K562 (cell line): ENCODE measurements at regions not wholly inside any gene's neighbourhood (a gene's known extent, or its start where the extent isn't known, plus 50 kb on each side); places are given as distances from the start of the nearest gene placed in this dataset.

ENCODE experiments used
- ATAC-seq: fragments of 200-7000 bp; cut with Tn5 transposase; 3 replicates; pipeline ENCODE4 v1.9.1; 2020; ENCODE audit warnings: moderate library complexity
- BruUV-seq: library from RNA; stranded (reverse); fragments of 400-500 nt; replicated peaks from 2 replicates; lab custom pipeline; 2021; lab: Mats Ljungman, UMichigan
- CTCF ChIA-PET: fragments of 300-600 bp; formaldehyde crosslinking; extraction: SDS; loops from one replicate; lab custom pipeline; 2021; ENCODE audit warnings: low intra/inter-chr PET ratio; lab: Yijun Ruan, JAX
- POLR2A ChIA-PET: fragments of 300-600, 350-650 bp; sonication (Branson Sonifier 250); formaldehyde crosslinking; extraction: SDS; loops from one replicate; lab custom pipeline; 2021; ENCODE audit warnings: antibody characterized with exemption, inconsistent platforms; lab: Yijun Ruan, JAX
- DNase-seq, 4 experiments: peaks; one replicate each; pipeline versions ENCODE4 v3.0.0 to v3.0.0-alpha.2; 2011 to 2018; ENCODE audit warnings: low spot score in 3 of 4, mixed read lengths in 3 of 4; ENCODE audit errors: extremely low read depth in 1 of 4
- FAIRE-seq: peaks from 2 replicates; lab custom pipeline; 2011; peaks lifted over from hg19 to GRCh38; lab: Jason Lieb, UNC
- H2AFZ ChIP-seq: 2 replicates; pipeline ENCODE4 v1.6.0; 2011; ENCODE audit warnings: low read depth, low read length, control low read depth, inconsistent platforms
- H3K27ac ChIP-seq: fragments of 200-600 bp; 3 replicates; pipeline ENCODE4 v1.8.0; 2011; ENCODE audit warnings: low read depth, mild to moderate bottlenecking, control low read depth, inconsistent platforms, low read length, moderate library complexity, mixed read lengths; ENCODE audit errors: extremely low read depth
- H3K27me3 ChIP-seq, 2 experiments: fragments of 300-600 bp in 1 of 2; 2 replicates in 1 of 2; 3 replicates in 1 of 2; pipeline versions ENCODE4 v1.6.0 to v1.8.0; 2011; ENCODE audit warnings: inconsistent platforms in 2 of 2, low read length in 2 of 2, mild to moderate bottlenecking in 1 of 2, mixed read lengths in 1 of 2, moderate library complexity in 1 of 2; ENCODE audit not compliant: control insufficient read depth in 2 of 2, insufficient read depth in 2 of 2
- H3K36me3 ChIP-seq: fragments of 300-600 bp; 3 replicates; pipeline ENCODE4 v1.8.0; 2011; ENCODE audit warnings: mild to moderate bottlenecking, low read length, inconsistent platforms; ENCODE audit not compliant: control insufficient read depth, insufficient read depth
- H3K4me1 ChIP-seq, 2 experiments: fragments of 200-600 bp in 1 of 2; replicated peaks in 1 of 2; 2 replicates in 1 of 2; 3 replicates in 1 of 2; pipeline versions ENCODE4 v1.5.1 to v1.8.0; 2011; ENCODE audit warnings: inconsistent platforms in 2 of 2, low read length in 2 of 2, mild to moderate bottlenecking in 1 of 2, mixed read lengths in 1 of 2, moderate library complexity in 1 of 2; ENCODE audit not compliant: control insufficient read depth in 2 of 2, insufficient read depth in 2 of 2
- H3K4me2 ChIP-seq: 2 replicates; pipeline ENCODE4 v1.6.1; 2011; ENCODE audit warnings: low read length, control low read depth, inconsistent platforms, mixed read lengths; ENCODE audit not compliant: insufficient read depth
- H3K4me3 ChIP-seq: fragments of 200-600 bp; sonication (generic), shearing (Covaris generic); 2 replicates; pipeline ENCODE4 v1.5.1; 2016; ENCODE audit warnings: control low read depth, inconsistent platforms
- H3K79me2 ChIP-seq: fragments of 200-600 bp; 3 replicates; pipeline ENCODE4 v1.8.0; 2011; ENCODE audit warnings: low read length, inconsistent platforms; ENCODE audit not compliant: control insufficient read depth, insufficient read depth
- H3K9ac ChIP-seq, 2 experiments: 2 replicates each; pipeline versions ENCODE4 v1.6.0 to v1.6.1; 2011; ENCODE audit warnings: low read depth in 2 of 2, low read length in 2 of 2, control low read depth in 1 of 2, inconsistent platforms in 1 of 2, mild to moderate bottlenecking in 1 of 2, mixed read lengths in 1 of 2; ENCODE audit not compliant: insufficient read depth in 1 of 2
- H3K9me1 ChIP-seq: one replicate; pipeline ENCODE4 v1.6.0; 2011; ENCODE audit warnings: inconsistent platforms, mild to moderate bottlenecking, low read length, moderate library complexity; ENCODE audit not compliant: control insufficient read depth, insufficient read depth
- H3K9me3 ChIP-seq: replicated peaks from 2 replicates; pipeline ENCODE4 v1.5.1; 2011; ENCODE audit warnings: low read depth, low read length, inconsistent platforms; ENCODE audit not compliant: control insufficient read depth, insufficient read depth
- H4K20me1 ChIP-seq: replicated peaks from 2 replicates; pipeline ENCODE4 v1.6.1; 2011; ENCODE audit warnings: low read length, inconsistent platforms, mixed read lengths; ENCODE audit not compliant: control insufficient read depth, insufficient read depth
- CBFA2T2 ChIP-seq: fragments of 450-650 bp; conservative IDR thresholded peaks from 2 replicates; pipeline ENCODE4 v1.6.1; 2017; ENCODE audit warnings: mild to moderate bottlenecking
- CEBPG ChIP-seq, 3 experiments: fragments of 200-800 bp in 1 of 3; sonication (Bioruptor generic) in 1 of 3; sonication (generic) in 1 of 3; formaldehyde crosslinking in 1 of 3; IDR thresholded peaks in 2 of 3; conservative IDR thresholded peaks in 1 of 3; 2 replicates each; pipeline versions ENCODE4 v1.6.1 to v1.8.0; 2016 to 2022; ENCODE audit warnings: missing compliant biosample characterization in 2 of 3, missing genetic modification characterization in 2 of 3, mild to moderate bottlenecking in 1 of 3, missing genetic modification reagents in 1 of 3
- HMBOX1 ChIP-seq: sonication (generic); IDR thresholded peaks from 2 replicates; pipeline ENCODE4 v1.6.1; 2016
- L3MBTL2 ChIP-seq: fragments of 450-650 bp; IDR thresholded peaks from 2 replicates; pipeline ENCODE4 v1.6.1; 2016; ENCODE audit warnings: mild to moderate bottlenecking, moderate library complexity
- MNT ChIP-seq, 2 experiments: fragments of 450-650 bp; conservative IDR thresholded peaks; 2 replicates each; pipeline ENCODE4 v1.6.1; 2017; ENCODE audit warnings: mild to moderate bottlenecking in 2 of 2, moderate library complexity in 2 of 2
- MTA3 ChIP-seq: fragments of 450-650 bp; formaldehyde crosslinking; IDR thresholded peaks from 2 replicates; pipeline ENCODE4 v1.6.1; 2017; ENCODE audit warnings: mild to moderate bottlenecking, borderline replicate concordance
- PHB2 ChIP-seq: fragments of 450-650 bp; IDR thresholded peaks from 2 replicates; pipeline ENCODE4 v1.6.1; 2017; ENCODE audit warnings: low read depth
- RAD51 ChIP-seq: fragments of 450-650 bp; IDR thresholded peaks from 2 replicates; pipeline ENCODE4 v1.7.1; 2016; ENCODE audit warnings: low read depth, mild to moderate bottlenecking, borderline replicate concordance
- RFX1 ChIP-seq: fragments of 450-650 bp; IDR thresholded peaks from 2 replicates; pipeline ENCODE4 v1.6.1; 2016; ENCODE audit warnings: mild to moderate bottlenecking, moderate library complexity
- SRF ChIP-seq, 2 experiments: fragments of 250-450, 450-650 bp in 1 of 2; sonication (Bioruptor Pico) in 1 of 2; sonication (generic) in 1 of 2; formaldehyde crosslinking; IDR thresholded peaks; 2 replicates each; pipeline versions ENCODE4 v1.5.0 to v1.5.1; 2020 to 2022; ENCODE audit warnings: mild to moderate bottlenecking in 1 of 2, missing genetic modification reagents in 1 of 2
- TFE3 ChIP-seq: fragments of 450-650 bp; formaldehyde crosslinking; IDR thresholded peaks from 2 replicates; pipeline ENCODE4 v1.4.0; 2020; ENCODE audit warnings: mild to moderate bottlenecking, mixed read lengths
- USF1 ChIP-seq: sonication (generic); formaldehyde crosslinking; IDR thresholded peaks from 2 replicates; pipeline ENCODE4 v1.9.0; 2022; ENCODE audit warnings: mild to moderate bottlenecking, missing genetic modification reagents
- USF2 ChIP-seq: sonication (generic); formaldehyde crosslinking; IDR thresholded peaks from 2 replicates; pipeline ENCODE4 v1.5.0; 2020; ENCODE audit warnings: missing genetic modification reagents
- WGBS: fragments of 100-300 bp; shearing (Covaris generic); methylation state at CpG from one replicate; pipeline ENCODE4 v1.1.6; 2016; ENCODE audit warnings: low coverage, mixed read lengths; ENCODE audit not compliant: insufficient coverage; ENCODE audit errors: missing lambda C conversion rate; 5-methylcytosine and 5-hydroxymethylcytosine counted together
- in situ Hi-C: fragments of 300-500 bp; cut with MboI; formaldehyde crosslinking; loops from 4 replicates; pipeline ENCODE4 v1.15.0; 2018; ENCODE audit warnings: inconsistent platforms, mixed read lengths
- intact Hi-C: fragments of 100-400 bp; cut with micrococcal nuclease; formaldehyde crosslinking; loops from 2 replicates; pipeline ENCODE4 v1.14.2; 2022

GRCh38 chr4:184544788-184545409 is 70.5 kb upstream of the IRF2 start:
- ATAC-seq (peak; percentile 82), FAIRE-seq (peak; percentile 29), DNase-seq (peak in 3 of 4 experiments; percentile 41 to 49 (median 41))
- Histone ChIP-seq H3K9ac (no peak overlapping the region), H3K9me1 (no peaks in the 10 kb centered on the region), H4K20me1 (no peaks in the 10 kb centered on the region), H3K36me3 (no peaks in the 10 kb centered on the region), H3K4me1 (peaks cover 0 to 7% of the 10 kb centered on the region in 2 experiments; a peak in 2 of 5 replicates), H3K27me3 (no peaks in the 10 kb centered on the region), H3K4me3 (no peak overlapping the region), H3K9me3 (no peaks in the 10 kb centered on the region), H3K27ac (no peak overlapping the region), H3K4me2 (no peak overlapping the region), H3K79me2 (no peaks in the 10 kb centered on the region), H2AFZ (peak overlapping the region; percentile 52; the same call in 1 of the 2 replicates)
- intact Hi-C loops (no loop called here), in situ Hi-C loops (no loop called here)
- 24% methylated on average over 4 of the region's 4 CpGs for WGBS
- ChIA-PET POLR2A (interaction anchor here (0.6 kb wide), 1 partner anchor 18 kb away, joined by 3 read pairs; no protein-coding TSS in a partner anchor), CTCF (no interaction called here)
- BruUV-seq: no TSS peak
- TF ChIP-seq RFX1 (peak; percentile 31), CBFA2T2 (peak; percentile 38), USF1 (peak; percentile 79), TFE3 (peak; percentile 51), MNT (conservative IDR thresholded peaks at IDR 0.05) (0 out of 4 replicates have a peak, but pooled peaks of 1 of the 2 experiments have one; percentile 17), HMBOX1 (no peak), USF2 (CRISPR knock-in tag) (peak; percentile 83), CEBPG (CRISPR knock-in tag; IDR thresholded peaks at IDR 0.05) (no peak), CEBPG (tag; conservative IDR thresholded peaks at IDR 0.05 in 1 of 2, IDR thresholded peaks at IDR 0.05 in 1 of 2) (peak in 1 of 2 experiments; percentile 68; a peak in 2 of 4 replicates), PHB2 (no peak), RAD51 (peak; percentile 85), SRF (CRISPR knock-in tag; IDR thresholded peaks at IDR 0.05) (peak in 1 of 2 experiments; percentile 65; a peak in 2 of 4 replicates), L3MBTL2 (0 out of 2 replicates have a peak, but pooled peaks have one; percentile 26), MTA3 (no peak)
